GM21737 (cell line): ENCODE measurements at regions not wholly inside any gene's neighbourhood (a gene's known extent, or its start where the extent isn't known, plus 50 kb on each side); places are given as distances from the start of the nearest gene placed in this dataset.

Experiments used
- ATAC-seq: cut with Tn5 transposase; IDR thresholded peaks from one replicate; pipeline ENCODE4 v1.9.1; 2021; ENCODE audit warnings: mild to moderate bottlenecking, moderate library complexity; ENCODE audit not compliant: unreplicated experiment

- ATAC-seq: no peak
These were observed 130.8 kb upstream of the FLRT2 start for GRCh38 chr14:85399186-85399585.

GRCh38 chr14:85400678-85401077, 129.3 kb upstream of the FLRT2 start:
- ATAC-seq: no peak

- no peak for ATAC-seq
These were observed 128.6 kb upstream of the FLRT2 start for GRCh38 chr14:85401384-85401783.

- no peak for ATAC-seq
These were observed 127.3 kb upstream of the FLRT2 start for GRCh38 chr14:85402569-85403162.

- ATAC-seq: no peak
These were observed 120.3 kb upstream of the FLRT2 start for GRCh38 chr14:85409481-85410210.

GRCh38 chr14:85412756-85413155, 117.2 kb upstream of the FLRT2 start:
- ATAC-seq: no peak

- no peak for ATAC-seq
These were observed 116.0 kb upstream of the FLRT2 start for GRCh38 chr14:85413836-85414526.

- ATAC-seq: no peak
These were observed 114.8 kb upstream of the FLRT2 start for GRCh38 chr14:85415015-85415712.

GRCh38 chr14:85416771-85417170, 113.2 kb upstream of the FLRT2 start:
- ATAC-seq: no peak

- no peak for ATAC-seq
These were observed 112.5 kb upstream of the FLRT2 start for GRCh38 chr14:85417396-85417795.

GRCh38 chr14:85418721-85419120, 111.2 kb upstream of the FLRT2 start:
- ATAC-seq: no peak

GRCh38 chr14:85420278-85420677, 109.7 kb upstream of the FLRT2 start:
- no peak for ATAC-seq

- no peak for ATAC-seq
These were observed 109.2 kb upstream of the FLRT2 start for GRCh38 chr14:85420707-85421106.

GRCh38 chr14:85421186-85421877, 108.6 kb upstream of the FLRT2 start:
- no peak for ATAC-seq

GRCh38 chr14:85423889-85424288, 106.1 kb upstream of the FLRT2 start:
- no peak for ATAC-seq

GRCh38 chr14:85425507-85425906, 104.4 kb upstream of the FLRT2 start:
- ATAC-seq: no peak

- no peak for ATAC-seq
These were observed 103.6 kb upstream of the FLRT2 start for GRCh38 chr14:85426068-85426935.

GRCh38 chr14:85428926-85429325, 101.0 kb upstream of the FLRT2 start:
- ATAC-seq: no peak

- no peak for ATAC-seq
These were observed 92.8 kb upstream of the FLRT2 start for GRCh38 chr14:85437148-85437547.

- ATAC-seq: no peak
These were observed 91.9 kb upstream of the FLRT2 start for GRCh38 chr14:85438001-85438400.
